GM12864 (cell line): ENCODE measurements at regions not wholly inside any gene's neighbourhood (a gene's known extent, or its start where the extent isn't known, plus 50 kb on each side); places are given as distances from the start of the nearest gene placed in this dataset.
"Not testable (repeated sequence)": the region's sequence is repeated elsewhere in the genome, so short reads cannot be mapped to it uniquely, and the experiment has no call there.

Experiments
- DNase-seq: peaks from one replicate; pipeline ENCODE4 v3.0.0-alpha.2; 2011; ENCODE audit warnings: low read depth
- H3K4me3 ChIP-seq: 2 replicates; pipeline ENCODE4 v1.5.1; 2011; ENCODE audit warnings: mild to moderate bottlenecking, low read depth, low read length, control low read depth
- CTCF ChIP-seq: IDR thresholded peaks from 2 replicates; pipeline ENCODE4 v1.5.1; 2011; ENCODE audit warnings: low read depth, mild to moderate bottlenecking, moderate library complexity, low read length, control low read depth, inconsistent platforms; ENCODE audit errors: missing control alignments

GRCh38 chr3:194051366-194052149, 84.4 kb upstream of the HES1 start:
- no peak overlapping the region for H3K4me3 ChIP-seq
- TF ChIP-seq CTCF: no peak
- DNase-seq: no peak

- no peak for DNase-seq
- no peak for TF ChIP-seq CTCF
- H3K4me3 ChIP-seq: no peak overlapping the region
Measured at GRCh38 chr3:194053136-194053535, 82.8 kb upstream of the HES1 start.

GRCh38 chr3:194054016-194054415, 81.9 kb upstream of the HES1 start:
- no peak for DNase-seq
- TF ChIP-seq CTCF: no peak
- no peak overlapping the region for H3K4me3 ChIP-seq

- no peak for TF ChIP-seq CTCF
- no peak overlapping the region for H3K4me3 ChIP-seq
- DNase-seq: no peak
Measured at GRCh38 chr3:194054540-194054939, 81.4 kb upstream of the HES1 start.

GRCh38 chr3:194054961-194055360, 81.0 kb upstream of the HES1 start:
- DNase-seq: no peak
- TF ChIP-seq CTCF: no peak
- H3K4me3 ChIP-seq: no peak overlapping the region

- H3K4me3 ChIP-seq, DNase-seq: not testable (repeated sequence)
Measured at GRCh38 chr3:194056323-194056722, 79.6 kb upstream of the HES1 start.

- no peak overlapping the region for H3K4me3 ChIP-seq
- no peak for TF ChIP-seq CTCF
- no peak for DNase-seq
Measured at GRCh38 chr3:194056731-194057415, 79.1 kb upstream of the HES1 start.
